ENCODE measurements at regions not wholly inside any gene's neighbourhood (a gene's known extent, or its start where the extent isn't known, plus 50 kb on each side); places are given as distances from the start of the nearest gene placed in this dataset.

- no peaks in the 10 kb centered on the region for H3K36me3 ChIP-seq (ENCODE audit: insufficient read depth, low read length)
- H2AFZ ChIP-seq (ENCODE audit: low read length) = no peak overlapping the region
- no peak overlapping the region for H3K4me3 ChIP-seq (ENCODE audit: low read depth, low read length, poor library complexity, severe bottlenecking)
- H3K9me2 ChIP-seq (ENCODE audit: low read depth, low read length) = no peaks in the 10 kb centered on the region
- no peaks in the 10 kb centered on the region for H4K20me1 ChIP-seq (ENCODE audit: insufficient read depth, low read length)
- H3K27ac ChIP-seq (ENCODE audit: low read depth, low read length, poor library complexity, severe bottlenecking) = no peak overlapping the region
- TF ChIP-seq EZH2 (IDR thresholded peaks at IDR 0.05; ENCODE audit: borderline replicate concordance, low read length) = no peak
- TF ChIP-seq, protein P1, sequence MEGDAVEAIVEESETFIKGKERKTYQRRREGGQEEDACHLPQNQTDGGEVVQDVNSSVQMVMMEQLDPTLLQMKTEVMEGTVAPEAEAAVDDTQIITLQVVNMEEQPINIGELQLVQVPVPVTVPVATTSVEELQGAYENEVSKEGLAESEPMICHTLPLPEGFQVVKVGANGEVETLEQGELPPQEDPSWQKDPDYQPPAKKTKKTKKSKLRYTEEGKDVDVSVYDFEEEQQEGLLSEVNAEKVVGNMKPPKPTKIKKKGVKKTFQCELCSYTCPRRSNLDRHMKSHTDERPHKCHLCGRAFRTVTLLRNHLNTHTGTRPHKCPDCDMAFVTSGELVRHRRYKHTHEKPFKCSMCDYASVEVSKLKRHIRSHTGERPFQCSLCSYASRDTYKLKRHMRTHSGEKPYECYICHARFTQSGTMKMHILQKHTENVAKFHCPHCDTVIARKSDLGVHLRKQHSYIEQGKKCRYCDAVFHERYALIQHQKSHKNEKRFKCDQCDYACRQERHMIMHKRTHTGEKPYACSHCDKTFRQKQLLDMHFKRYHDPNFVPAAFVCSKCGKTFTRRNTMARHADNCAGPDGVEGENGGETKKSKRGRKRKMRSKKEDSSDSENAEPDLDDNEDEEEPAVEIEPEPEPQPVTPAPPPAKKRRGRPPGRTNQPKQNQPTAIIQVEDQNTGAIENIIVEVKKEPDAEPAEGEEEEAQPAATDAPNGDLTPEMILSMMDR (IDR thresholded peaks at IDR 0.05; ENCODE audit: low read length) = no peak
- H3K9me3 ChIP-seq (ENCODE audit: low read length) = no peaks in the 10 kb centered on the region
- no peaks in the 10 kb centered on the region for H3K4me1 ChIP-seq (ENCODE audit: insufficient read depth, low read length, severe bottlenecking)
- H3K9ac ChIP-seq (ENCODE audit: low read length) = no peak overlapping the region
- H3F3A ChIP-seq (ENCODE audit: insufficient read depth, low read length) = no peaks in the 10 kb centered on the region
- H3K79me2 ChIP-seq (ENCODE audit: insufficient read depth, low read length) = no peaks in the 10 kb centered on the region
- H3K27me3 ChIP-seq (ENCODE audit: insufficient read depth, low read length) = no peaks in the 10 kb centered on the region
- H3K4me2 ChIP-seq (ENCODE audit: low read length) = no peak overlapping the region
Measured at GRCh38 chr5:106481374-106481773, 1189.4 kb downstream of the EFNA5 start.

DNA sequence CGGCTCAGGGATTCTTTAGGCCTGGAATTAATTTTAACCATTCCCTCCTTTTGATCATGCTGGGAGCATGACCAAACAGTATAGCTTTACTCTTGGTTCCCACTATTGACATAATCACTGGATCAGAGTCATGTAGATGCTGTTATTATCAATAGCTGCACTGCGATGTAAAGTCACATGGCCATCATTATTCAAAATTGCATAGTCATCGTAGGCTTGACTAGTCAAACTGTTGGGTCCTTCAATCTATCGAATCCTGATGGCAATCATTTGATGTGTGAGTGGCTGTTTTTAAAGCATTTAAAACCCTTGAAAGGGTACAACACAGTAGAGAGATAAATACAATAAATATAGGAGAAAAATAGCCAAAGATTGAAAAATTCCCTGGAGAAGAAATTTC is 1194.1 kb downstream of the EFNA5 start:
- Histone ChIP-seq H4K20me1 (ENCODE audit: insufficient read depth, low read length) (no peaks in the 10 kb centered on the region), H3K4me1 (ENCODE audit: insufficient read depth, low read length, severe bottlenecking) (no peaks in the 10 kb centered on the region), H3K4me2 (ENCODE audit: low read length) (no peak overlapping the region), H3K9me3 (ENCODE audit: low read length) (no peaks in the 10 kb centered on the region), H3K9ac (ENCODE audit: low read length) (no peak overlapping the region), H3K27ac (ENCODE audit: low read depth, low read length, poor library complexity, severe bottlenecking) (no peak overlapping the region), H3K9me2 (ENCODE audit: low read depth, low read length) (no peaks in the 10 kb centered on the region), H3F3A (ENCODE audit: insufficient read depth, low read length) (no peaks in the 10 kb centered on the region), H3K4me3 (ENCODE audit: low read depth, low read length, poor library complexity, severe bottlenecking) (no peak overlapping the region), H2AFZ (ENCODE audit: low read length) (no peak overlapping the region), H3K27me3 (ENCODE audit: insufficient read depth, low read length) (no peaks in the 10 kb centered on the region), H3K36me3 (ENCODE audit: insufficient read depth, low read length) (no peaks in the 10 kb centered on the region), H3K79me2 (ENCODE audit: insufficient read depth, low read length) (no peaks in the 10 kb centered on the region)
- TF ChIP-seq, protein P1 (IDR thresholded peaks at IDR 0.05; ENCODE audit: low read length) = no peak
- no peak for TF ChIP-seq EZH2 (IDR thresholded peaks at IDR 0.05; ENCODE audit: borderline replicate concordance, low read length)

DNA sequence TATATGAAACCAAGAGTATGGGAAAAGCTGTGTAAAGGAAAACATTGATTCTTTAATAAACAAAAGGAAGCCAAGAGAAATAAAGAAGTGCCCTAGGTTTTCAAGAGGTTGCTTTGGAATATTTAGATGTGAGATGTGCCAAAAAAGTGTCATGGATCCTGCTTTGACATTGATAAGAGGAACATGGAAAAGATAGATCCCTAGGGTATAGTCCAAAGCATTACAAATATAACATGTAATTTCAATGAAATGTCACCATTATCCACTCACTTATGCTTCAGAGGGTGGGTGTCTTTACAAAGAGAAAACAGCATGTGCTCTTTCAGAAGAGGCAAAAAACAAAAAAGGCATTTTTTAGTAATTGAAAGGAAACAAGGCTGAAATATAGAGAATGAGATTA is 1196.7 kb downstream of the EFNA5 start:
- Histone ChIP-seq H3K27ac (ENCODE audit: low read depth, low read length, poor library complexity, severe bottlenecking) (no peak overlapping the region), H3F3A (ENCODE audit: insufficient read depth, low read length) (no peaks in the 10 kb centered on the region), H3K9me2 (ENCODE audit: low read depth, low read length) (no peaks in the 10 kb centered on the region), H3K9ac (ENCODE audit: low read length) (no peak overlapping the region), H2AFZ (ENCODE audit: low read length) (no peak overlapping the region), H3K4me1 (ENCODE audit: insufficient read depth, low read length, severe bottlenecking) (no peaks in the 10 kb centered on the region), H4K20me1 (ENCODE audit: insufficient read depth, low read length) (no peaks in the 10 kb centered on the region), H3K36me3 (ENCODE audit: insufficient read depth, low read length) (no peaks in the 10 kb centered on the region), H3K79me2 (ENCODE audit: insufficient read depth, low read length) (no peaks in the 10 kb centered on the region), H3K4me2 (ENCODE audit: low read length) (no peak overlapping the region), H3K4me3 (ENCODE audit: low read depth, low read length, poor library complexity, severe bottlenecking) (no peak overlapping the region), H3K27me3 (ENCODE audit: insufficient read depth, low read length) (no peaks in the 10 kb centered on the region), H3K9me3 (ENCODE audit: low read length) (no peaks in the 10 kb centered on the region)
- TF ChIP-seq EZH2 (IDR thresholded peaks at IDR 0.05; ENCODE audit: borderline replicate concordance, low read length) = no peak
- TF ChIP-seq, protein P1 (IDR thresholded peaks at IDR 0.05; ENCODE audit: low read length) = no peak
